C1 segment of cervical spinal cord (tissue), 14 donors: ENCODE measurements at regions not wholly inside any gene's neighbourhood (a gene's known extent, or its start where the extent isn't known, plus 50 kb on each side); places are given as distances from the start of the nearest gene placed in this dataset.

Source experiments
- DNase-seq, 14 donors: peaks; one replicate each; lab custom pipeline; 2025; lab: John Stamatoyannopoulos, UW

DNA sequence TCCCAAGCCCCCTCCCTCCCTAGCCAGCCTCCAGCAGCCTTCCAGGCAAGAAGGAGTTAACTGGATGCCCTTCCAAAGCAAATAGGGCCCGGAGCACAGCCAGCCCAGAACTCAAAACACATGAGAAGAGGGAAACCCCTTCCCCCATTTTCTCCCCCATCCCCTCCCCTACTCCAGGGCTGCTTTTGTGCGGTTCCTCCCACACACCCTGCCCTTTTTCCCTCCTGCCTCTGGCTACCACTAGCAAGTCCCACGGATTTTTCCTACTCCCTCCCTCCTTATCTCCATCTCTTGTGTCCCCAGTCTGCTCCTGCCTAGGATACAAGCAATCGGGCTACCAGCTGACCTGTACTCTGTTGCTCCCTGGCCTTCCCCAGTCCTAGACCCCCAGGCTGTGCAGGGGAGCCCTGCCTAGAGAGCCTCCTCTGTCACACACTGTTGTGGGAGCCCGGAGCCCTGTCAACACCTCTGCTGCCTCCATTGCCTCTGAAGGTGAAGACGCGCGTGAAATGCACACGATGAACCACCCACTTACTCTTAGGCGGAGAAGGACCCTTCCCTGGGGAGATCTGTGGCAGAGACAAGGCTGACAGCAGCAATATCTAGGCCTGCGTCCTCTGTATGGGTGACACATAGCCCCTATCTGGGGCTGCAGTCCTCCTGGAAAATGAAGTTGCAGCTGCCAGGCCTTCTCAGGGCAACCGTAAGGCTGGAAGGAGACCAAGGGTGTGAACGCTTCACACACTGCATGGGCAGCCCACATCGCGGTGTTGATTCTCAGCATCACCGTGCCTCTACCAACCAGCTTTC lies 282.8 kb downstream of the MN1 start:
- DNase-seq, result no peak

DNA sequence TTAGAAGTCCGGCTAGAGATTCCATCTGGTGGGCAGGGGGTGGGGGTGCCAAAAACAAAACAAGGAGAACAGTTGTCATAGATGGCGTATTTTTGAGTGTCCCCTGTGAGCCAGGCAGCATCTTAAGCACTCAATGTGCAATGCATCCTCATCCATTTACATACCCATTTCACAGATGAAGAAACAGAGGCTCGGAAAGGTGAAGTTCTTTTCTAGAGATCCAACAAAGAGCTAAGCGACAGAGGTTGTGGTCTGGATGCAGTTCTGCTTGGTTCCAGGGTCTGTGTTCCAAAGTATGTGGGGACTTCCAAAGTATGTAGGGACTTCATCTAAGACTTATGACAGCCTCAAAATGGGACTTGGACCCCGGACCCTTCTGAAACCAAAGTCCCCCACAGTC lies 277.8 kb downstream of the MN1 start:
- no peak for DNase-seq

DNA sequence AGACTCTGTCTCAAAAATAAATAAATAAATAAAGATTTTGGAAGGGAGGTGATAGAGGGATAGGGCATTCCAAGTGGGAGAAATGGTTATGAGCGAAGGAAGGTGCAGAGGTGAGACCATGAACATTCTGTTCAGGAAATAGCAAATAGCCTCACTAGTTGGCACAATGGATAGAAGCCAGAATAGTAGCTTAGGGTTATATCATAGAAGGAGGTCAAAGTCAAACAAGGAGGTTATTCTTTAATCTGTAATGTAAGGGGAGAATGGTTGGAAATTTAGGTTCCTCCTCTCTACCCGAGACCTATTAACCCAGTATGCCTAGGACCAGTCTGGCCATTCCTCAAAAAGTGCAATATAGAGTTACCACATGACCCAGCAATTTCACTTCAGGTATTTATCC lies 275.8 kb downstream of the MN1 start:
- no peak for DNase-seq

DNA sequence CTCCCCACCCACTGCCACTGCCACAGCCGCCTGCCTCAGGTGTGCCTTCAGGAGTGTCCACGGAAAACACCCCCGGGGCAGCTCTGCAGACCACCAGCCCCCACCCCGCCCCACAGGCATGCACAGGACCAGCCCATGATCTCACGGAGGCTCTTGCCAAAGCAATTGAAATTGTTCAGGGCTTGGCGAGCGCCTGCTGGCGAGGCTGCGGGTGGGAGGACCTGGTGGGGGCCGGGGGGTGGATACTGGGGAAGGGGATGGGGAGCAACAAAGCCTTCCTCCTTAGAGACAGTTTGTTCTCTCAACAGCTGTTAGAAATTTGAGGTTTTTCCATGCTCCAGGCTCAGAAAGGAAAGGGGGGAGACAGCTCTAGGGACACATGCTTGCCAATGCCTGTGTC lies 274.7 kb downstream of the MN1 start:
- no peak for DNase-seq

DNA sequence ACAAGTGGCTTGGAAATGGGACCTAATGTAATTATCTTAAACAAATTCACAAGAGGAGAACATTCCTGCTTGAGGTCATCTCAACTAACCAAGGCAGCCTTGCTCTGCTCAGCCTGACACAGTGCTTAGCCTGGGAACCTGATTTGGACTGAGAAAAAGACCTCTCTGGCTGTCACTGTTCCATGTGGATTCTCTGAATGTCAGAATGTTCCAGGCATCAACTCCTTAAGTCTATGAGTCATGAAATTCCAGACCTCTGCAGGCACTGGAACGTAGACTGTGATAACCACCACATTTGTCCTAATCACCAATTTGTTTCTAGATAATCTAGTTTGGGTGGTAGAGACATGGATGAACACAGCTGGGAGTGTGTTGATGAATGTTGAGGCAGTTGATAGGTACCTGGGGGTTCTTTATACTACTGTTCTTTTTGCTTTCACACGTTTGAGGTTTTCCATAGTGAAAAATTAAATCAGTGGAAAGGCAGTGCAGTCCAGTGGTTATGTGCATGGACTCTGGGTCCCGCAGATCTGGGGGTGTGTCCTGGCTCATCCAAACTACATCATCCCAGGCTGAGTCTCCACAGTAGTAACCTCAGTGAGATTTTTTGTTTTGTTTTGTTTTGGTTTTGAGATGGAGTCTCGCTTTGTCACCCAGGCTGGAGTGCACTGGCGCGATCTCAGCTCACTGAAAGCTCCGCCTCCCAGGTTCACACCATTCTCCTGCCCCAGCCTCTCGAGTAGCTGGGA lies 269.6 kb downstream of the MN1 start:
- DNase-seq, result no peak

DNA sequence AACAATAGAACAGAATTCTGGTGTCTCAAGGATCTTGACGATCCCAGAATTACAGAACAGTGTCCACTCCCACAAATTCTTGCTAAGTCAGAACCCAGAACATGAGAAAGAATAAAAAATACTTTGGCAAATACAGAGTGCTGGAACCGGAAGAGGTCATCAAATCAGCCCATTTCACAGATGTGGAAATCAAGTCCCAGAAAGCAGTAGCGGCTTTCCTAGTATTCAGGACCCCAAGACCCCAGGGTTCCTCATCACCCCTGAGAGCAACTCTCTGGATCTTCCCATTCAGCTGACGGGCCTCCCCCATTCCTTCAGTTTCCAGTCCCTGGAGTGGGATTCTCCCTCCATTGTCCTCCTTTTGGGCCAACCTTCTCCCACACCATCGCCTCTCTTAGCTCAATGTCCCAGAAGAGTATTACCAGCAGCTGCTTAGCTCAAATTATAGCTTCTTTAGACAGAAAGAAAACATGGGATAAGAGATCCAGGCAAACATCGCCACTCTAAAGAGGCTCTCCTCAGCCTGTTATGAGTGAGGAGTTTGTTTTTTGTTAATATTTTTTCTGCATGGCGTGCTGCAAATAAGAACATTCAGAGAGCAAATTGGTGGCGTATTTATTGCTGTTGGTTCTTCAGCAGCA lies 268.3 kb downstream of the MN1 start:
- no peak for DNase-seq

DNA sequence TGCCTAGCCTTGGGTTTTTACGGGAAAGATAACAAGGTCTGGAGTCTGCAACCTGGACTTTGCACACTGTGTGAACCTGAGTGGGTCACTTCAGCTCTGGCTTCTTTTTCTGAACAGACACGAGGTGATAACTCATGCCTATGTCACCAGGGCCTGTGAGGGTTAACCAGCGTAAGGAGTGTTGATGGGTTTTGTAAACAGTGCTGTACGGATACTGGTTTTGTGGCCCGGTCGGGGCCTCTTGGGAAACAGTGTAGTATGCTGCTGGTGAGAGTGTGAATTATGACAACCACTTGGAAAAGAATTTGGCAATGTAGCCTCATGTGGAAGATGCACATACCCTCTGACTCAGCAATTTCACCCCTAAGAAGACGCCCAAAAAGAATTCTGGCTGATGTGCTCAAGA lies 266.8 kb downstream of the MN1 start:
- no peak for DNase-seq

DNA sequence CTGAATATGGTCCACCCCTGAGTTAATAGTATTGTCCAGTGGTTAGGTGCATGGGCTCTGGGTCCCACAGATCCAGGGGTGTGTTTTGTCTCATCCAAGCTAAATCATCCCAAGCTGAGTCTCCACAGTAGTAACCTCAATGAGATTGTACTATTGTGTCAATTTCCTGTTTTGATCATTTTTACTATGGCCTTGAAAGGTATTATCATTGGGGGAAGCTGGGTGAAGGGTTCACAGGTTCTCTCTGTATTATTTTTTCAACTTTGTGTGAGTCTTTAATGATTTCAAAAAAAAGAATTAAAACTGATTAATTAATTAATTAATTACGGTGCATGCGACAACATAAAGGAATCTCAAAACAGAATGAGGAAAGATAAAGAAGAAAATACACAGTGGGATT lies 266.1 kb downstream of the MN1 start:
- DNase-seq, result no peak

DNA sequence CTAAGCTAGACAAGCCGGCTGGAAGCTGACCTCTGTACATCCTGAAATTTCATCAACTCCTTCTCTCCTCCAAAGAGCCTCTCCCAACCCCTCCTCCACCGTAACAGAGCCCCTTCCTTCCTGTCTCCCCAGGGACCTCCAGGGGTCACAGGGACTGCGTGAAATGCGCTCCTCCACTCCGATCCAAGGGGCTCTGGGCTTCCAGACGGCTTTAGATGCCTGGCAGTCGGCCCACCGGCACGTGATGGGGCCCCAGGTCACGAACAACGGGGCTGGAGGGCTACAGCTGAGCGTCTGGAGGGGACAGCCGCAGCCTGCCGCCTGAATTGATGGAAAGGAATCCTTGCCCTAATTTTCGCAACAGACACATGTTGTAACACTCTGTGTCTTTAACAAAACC lies 264.1 kb downstream of the MN1 start:
- DNase-seq, result no peak

DNA sequence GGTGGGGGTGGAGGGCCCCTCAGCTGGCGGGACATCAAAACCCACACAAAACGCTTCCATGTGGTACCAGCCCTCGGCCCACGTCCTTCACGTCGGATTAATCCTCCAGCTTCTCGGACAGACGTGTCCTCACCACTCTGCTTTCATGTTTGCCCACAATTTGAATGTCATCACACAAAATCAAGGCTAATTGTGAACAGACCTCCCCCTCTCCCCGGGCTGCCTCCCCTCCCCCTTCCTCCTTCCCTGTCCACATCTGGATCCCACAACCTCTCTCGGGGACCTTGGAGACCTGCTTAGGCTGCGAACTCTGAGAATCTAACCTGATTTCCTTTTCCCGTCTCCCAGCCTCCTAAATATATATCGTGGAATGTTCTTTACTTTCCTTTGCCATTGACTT lies 262.9 kb downstream of the MN1 start:
- DNase-seq, result no peak

DNA sequence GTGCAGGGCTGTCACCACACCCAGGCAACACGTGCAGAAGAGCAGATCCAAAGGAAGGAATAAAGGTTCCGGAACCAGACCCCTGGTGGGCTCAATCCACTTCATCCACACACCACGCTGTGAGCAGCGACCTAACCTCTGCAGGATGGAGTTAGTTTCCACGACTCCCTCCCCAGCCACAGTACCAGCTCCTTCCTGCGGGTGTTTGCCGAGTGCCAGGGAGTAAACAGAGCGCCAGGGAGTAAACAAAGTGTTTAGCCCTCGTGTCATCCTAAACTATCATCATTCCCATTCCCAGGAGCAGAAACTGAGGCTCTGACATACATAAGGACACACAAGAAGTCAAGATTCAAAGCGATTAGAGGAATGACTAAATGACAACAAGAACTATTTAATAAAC lies 261.3 kb downstream of the MN1 start:
- DNase-seq, result no peak

DNA sequence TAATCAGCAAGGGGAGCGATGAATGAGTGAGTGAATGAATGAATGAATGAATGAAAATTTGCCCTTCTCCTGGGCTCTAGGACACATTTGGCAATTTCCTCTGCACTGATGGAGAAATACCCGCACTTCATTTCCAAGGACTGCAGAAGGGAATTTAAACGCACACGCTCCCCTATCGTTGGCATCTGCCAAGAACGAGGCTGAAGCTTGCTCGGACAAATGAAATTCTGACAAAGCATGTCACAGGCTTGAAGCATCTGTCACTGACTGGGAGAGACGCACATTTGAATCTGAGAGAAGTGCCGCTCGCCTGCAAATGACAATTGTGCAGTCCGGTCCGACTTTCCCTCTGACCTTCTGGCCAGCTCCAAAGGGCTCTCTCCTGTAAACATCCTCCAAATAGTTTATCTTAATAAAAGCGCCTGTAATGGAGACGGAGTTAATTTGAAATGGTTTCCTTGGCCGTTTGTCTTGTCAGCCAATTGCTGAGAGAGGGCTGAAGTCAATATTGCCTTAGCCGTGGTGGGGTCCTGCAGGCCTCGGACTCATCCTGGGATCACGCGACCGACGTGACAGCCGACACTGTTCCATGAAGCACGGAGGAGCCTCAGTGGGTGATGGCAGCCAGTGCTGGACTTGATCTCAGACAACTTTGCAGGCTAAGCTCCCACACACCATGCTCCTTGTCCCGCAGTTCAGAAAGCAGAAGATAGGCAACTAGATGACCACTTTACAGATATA lies 260.7 kb downstream of the MN1 start:
- DNase-seq, result no peak

DNA sequence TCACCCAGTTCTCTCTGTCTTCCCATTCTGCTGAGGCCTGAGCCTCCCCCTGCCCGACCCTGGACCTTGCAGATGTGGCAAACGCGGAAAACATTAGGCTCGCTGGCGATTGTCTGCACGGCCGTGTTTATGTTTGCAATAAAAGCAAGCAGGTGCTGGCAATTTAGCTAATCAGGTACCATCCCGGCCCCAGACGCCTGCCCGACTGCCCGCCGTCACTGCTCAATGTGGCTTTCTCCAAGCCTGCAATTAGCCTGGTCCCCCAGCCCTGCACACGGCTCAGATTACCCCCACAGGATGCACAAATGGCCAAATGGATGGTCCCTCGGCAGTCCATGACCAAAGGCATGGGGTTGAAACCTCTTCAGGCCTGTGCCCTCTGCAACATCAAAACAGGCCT lies 259.7 kb downstream of the MN1 start:
- DNase-seq, result no peak

DNA sequence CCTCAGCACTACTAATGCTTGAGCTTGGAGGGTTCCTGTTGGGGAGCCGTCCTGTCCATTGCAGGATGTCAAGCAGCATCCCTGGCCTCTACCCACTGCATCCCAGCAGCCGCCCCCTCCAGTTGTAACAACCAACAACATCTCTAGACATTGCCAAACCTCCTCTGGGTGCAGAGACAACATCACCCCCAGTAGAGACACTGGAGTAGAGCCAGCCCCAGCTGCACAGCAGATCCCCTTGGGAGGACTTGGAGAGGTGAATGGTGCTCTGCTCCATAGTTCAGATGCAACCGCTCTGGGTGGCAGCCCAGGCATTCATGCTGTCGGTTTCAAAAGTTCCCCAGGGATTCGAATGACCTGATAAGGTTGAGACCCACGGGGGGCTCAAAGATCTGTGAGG lies 259.0 kb downstream of the MN1 start:
- DNase-seq, result no peak

DNA sequence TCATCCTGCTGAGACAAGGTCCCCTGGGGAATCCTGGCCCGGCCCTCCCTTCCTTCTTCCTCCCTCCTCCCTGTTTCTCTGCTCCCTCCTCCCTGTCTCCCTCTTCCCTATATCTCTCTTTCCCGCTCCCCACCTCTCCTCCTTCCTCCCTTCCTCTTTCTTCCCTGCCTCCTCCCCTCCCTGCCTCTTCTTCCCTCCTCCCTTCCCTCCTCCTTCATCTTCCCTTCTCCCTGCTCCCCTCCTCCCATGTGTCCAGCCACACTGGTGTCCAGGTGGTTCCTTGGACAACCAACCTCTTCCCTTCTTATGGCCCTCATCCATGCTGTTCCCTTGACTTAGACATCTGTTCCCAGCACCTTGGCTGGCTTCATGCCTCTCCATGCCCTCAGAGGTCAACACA lies 258.1 kb downstream of the MN1 start:
- DNase-seq, result no peak

DNA sequence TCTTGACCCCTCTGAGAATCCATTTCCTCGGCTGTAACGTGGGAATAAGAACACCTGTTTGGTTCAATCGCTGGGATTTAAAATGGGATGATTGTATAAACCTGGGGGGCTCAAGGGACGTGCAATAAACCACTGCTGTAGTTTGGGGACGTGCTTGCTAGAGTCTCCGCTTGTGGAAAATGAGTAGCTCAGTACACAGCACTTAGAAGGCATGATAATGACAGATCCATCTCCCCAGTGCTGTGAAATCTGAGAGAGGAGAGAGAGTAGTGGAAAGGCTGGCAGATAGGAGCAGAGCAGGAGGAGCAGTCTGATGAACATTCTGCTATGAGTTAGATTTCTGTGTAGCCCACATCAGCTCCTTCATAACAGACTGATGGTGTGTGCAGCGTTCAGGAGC lies 256.5 kb downstream of the MN1 start:
- no peak for DNase-seq

DNA sequence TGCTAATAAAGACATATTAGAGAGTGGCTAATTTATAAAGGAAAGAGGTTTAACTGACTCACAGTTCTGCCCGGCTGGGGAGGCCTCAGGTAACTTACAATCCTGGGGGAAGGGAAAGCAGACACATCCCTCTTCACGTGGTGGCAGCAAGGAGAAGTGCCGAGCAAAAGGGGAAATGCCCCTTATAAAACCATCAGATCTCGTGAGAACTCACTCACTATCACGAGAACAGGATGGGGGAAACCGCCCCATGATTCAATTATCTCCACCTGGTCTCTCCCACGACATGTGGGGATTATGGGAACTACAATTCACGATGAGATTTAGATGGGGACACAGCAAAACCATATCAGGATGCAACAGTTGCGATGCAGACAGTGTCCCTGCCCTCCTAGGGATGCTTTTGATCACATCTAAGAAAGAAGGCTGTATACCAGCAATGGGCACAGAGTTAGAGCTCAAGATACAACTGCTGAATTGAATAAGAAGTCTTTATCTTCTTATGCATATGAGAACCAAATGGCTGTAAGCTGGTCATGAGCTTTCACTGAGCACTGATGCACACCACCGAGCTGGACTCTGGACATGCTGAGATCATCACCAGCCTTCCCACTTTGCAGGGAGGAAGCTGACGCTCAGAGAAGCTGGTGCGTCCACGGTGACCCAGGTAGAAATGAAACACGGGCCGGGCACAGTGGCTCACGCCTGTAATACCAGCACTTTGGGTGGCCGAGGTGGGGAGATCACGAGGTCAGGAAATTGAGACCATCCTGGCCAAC lies 255.2 kb downstream of the MN1 start:
- DNase-seq, result no peak

DNA sequence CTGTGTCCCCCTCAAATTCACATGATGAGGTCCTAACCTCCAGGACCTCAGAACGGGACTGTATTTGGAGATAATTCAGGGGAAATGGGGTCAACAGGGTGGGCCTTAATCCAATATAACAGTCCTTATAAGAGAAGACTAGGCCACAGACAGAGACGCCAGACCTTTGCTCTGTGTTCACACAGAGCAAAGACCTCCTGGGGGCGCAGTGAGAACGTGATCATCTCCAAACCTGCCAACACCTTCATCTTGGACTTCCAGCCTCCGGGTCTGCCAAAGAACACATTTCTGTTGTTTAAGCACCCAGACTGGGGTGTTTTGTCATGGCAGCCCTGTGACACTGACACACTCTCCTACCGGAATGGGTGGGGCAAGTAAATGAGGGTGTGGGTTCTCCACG lies 250.2 kb downstream of the MN1 start:
- no peak for DNase-seq

DNA sequence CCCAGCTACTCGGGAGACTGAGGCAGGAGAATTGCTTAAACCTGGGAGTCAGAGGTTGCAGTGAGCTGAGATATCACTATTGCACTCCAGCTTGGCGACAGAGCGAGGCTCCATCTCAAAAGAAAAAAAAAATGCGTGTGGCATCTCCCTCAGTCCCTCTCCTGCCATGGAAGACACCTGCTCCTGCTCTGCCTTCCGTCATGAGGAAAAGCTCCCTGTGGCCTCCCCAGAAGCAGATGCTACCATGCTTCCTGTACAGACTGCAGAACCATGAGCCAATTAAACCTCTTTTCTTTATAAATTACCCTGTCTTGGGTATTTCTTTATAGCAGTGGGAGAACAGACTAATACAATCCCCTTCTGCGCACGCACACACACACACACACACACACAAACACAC lies 249.4 kb downstream of the MN1 start:
- DNase-seq, result no peak

DNA sequence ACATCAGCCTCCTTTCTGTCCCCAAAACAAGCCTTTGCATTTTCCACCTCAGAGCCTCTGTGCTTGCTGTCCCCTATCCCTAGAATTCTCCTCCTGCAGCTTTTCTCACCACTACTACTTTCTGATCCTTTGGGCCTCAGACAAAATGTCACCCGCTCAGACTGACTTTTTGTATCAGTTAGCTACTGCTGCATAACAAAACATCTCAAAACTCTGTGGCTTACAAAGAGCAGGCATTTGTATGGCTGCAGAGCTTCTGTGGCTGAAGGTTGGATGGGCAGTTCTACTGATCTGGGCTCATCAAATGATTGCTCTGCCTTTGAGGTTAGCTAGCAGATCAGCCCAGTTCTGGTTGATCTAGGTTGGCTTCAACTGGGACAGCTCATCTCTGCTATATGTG lies 248.7 kb downstream of the MN1 start:
- DNase-seq, result no peak

DNA sequence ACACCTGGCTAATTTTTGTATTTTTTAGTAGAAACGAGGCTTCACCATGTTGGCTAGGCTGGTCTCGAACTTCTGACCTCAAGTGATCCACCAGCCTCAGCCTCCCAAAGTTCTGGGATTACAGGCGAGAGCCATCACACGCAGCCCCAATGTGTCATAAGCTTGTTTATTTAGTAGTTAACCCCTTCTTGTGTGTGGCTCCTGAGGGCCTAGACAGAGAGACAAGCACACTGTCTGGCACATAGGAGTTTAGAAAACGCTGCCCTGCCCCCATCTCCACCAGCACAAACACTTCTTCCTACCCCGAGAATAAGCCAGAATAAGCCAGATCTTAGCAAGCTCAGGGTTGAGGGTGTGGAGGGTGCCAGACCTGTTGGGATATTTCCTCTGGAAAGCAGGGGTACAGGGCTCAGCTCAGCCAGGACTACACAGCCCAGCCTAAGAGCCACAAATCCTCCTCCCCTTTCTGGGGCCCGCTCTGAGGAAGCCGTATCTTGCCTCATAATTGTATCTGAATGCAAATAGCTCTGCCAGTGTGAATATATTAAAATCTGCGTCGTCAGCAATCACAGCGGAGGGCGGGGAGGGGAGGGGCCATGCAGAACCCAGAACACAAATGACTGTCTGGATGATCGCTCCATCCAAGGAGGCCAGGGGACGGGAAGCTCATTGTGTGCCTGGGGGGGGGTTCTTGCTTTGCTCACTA lies 247.3 kb downstream of the MN1 start:
- no peak for DNase-seq
